Urinary bladder (tissue), 3 donors: ENCODE measurements at regions not wholly inside any gene's neighbourhood (a gene's known extent, or its start where the extent isn't known, plus 50 kb on each side); places are given as distances from the start of the nearest gene placed in this dataset.
"Not testable (repeated sequence)": the region's sequence is repeated elsewhere in the genome, so short reads cannot be mapped to it uniquely, and the experiment has no call there.

Experiments used
- DNase-seq: peaks from one replicate; pipeline ENCODE4 v3.0.0-alpha.2; 2015; ENCODE audit errors: extremely low spot score
- H3K27ac ChIP-seq: one replicate; pipeline ENCODE4 v1.5.1; 2013; ENCODE audit warnings: low read depth, mild to moderate bottlenecking, moderate library complexity
- H3K36me3 ChIP-seq: one replicate; pipeline ENCODE4 v1.6.1; 2013; ENCODE audit warnings: mild to moderate bottlenecking, moderate library complexity; ENCODE audit not compliant: insufficient read depth
- H3K4me1 ChIP-seq: one replicate; pipeline ENCODE4 v1.6.1; 2013; ENCODE audit warnings: mild to moderate bottlenecking, moderate library complexity; ENCODE audit not compliant: insufficient read depth
- H3K4me3 ChIP-seq: one replicate; pipeline ENCODE4 v1.5.1; 2013; ENCODE audit warnings: low read depth, low read length
- WGBS: extraction: QIAGEN DNeasy Blood & Tissue Kit; methylation state at CpG from one replicate; pipeline ENCODE4 v1.1.7; 2013; 5-methylcytosine and 5-hydroxymethylcytosine counted together
- donor health status: healthy with polysubstance abuse.
- donor health status: healthy.

DNA sequence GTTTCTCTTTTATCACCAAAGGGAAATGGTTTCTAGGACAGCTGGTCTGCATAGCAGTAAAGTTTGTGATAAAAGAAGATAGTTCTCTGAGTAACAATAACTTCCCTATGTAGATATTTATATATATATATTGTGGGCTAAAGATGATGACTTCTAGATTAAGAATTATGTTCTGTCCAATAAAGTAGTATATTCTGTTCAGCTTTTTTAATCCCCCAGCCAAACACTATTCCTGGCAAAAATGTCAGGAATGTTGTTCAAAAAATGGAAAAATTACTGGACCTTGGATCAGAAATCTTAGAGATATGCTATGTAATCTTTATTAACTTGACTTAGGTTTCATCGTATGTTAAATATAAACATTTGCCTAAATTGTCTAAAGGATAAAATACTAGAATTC, 136.3 kb upstream of the GNAI1 start:
- 24% methylated on average over 1 of the region's 1 CpG for WGBS
- Histone ChIP-seq H3K4me1 (no peaks in the 10 kb centered on the region), H3K36me3 (no peaks in the 10 kb centered on the region), H3K27ac (no peak overlapping the region), H3K4me3 (no peak overlapping the region)
- DNase-seq, result no peak

DNA sequence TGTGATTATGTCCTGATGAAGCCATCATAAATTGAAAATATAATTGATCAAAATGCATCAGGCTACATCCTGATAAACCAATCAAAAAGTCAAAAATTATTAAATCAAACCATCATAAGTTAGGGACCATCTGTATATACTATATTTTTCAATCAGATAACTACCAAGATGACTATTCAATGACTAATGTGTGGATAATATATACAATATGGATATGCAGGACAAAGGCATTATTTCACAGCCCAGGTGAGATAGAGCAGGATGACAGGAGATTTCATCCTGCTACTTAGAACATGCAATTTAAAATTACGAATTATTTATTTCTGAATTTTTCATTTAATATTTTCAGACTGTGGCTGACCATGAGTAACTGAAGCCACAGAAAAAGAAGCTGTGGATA, 137.3 kb upstream of the GNAI1 start:
- 88% methylated on average over 1 of the region's 1 CpG for WGBS
- Histone ChIP-seq H3K4me3 (no peak overlapping the region), H3K36me3 (no peaks in the 10 kb centered on the region)

DNA sequence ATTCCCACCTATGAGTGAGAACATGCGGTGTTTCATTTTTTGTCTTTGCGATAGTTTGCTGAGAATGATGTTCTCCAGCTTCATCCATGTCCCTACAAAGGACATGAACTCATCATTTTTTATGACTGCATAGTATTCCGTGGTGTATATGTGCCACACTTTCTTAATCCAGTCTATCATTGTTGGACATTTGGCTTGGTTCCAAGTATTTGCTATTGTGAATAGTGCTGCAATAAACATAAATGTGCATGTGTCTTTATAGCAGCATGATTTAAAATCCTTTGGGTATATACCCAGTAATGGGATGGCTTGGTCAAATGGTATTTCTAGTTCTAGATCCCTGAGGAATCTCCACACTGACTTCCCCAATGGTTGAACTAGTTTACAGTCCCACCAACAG, 138.9 kb upstream of the GNAI1 start:
- DNase-seq, H3K27ac ChIP-seq, H3K4me1 ChIP-seq, H3K4me3 ChIP-seq, H3K36me3 ChIP-seq: not testable (repeated sequence)
- WGBS, result 89% methylated on average over 3 of the region's 3 CpGs

More for the DNA sequence above, 137.3 kb upstream of the GNAI1 start:
- DNase-seq, result no peak
- Histone ChIP-seq H3K4me1 (no peaks in the 10 kb centered on the region), H3K27ac (no peak overlapping the region)

DNA sequence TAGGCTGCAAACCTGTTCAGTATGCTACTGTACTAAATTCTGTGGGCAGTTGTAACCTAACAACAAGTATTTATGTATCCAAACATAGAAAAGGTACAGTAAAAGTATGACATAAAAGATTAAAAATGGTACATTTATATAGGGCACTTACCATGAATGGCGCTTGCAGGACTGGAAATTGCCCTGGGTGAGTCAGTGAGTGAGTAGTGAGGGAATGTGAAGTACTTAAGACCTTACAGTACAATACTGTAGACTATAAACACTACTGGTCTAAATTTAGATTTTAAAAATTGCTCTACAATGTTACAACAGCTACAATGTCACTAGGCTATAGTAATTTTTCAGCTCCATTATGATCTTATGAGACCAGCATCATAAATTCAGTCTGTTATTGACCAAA, 146.0 kb upstream of the GNAI1 start:
- 90% methylated on average over 1 of the region's 1 CpG for WGBS
- Histone ChIP-seq H3K36me3 (no peaks in the 10 kb centered on the region), H3K4me3 (no peak overlapping the region), H3K4me1 (no peaks in the 10 kb centered on the region), H3K27ac (no peak overlapping the region)
- DNase-seq, result no peak

DNA sequence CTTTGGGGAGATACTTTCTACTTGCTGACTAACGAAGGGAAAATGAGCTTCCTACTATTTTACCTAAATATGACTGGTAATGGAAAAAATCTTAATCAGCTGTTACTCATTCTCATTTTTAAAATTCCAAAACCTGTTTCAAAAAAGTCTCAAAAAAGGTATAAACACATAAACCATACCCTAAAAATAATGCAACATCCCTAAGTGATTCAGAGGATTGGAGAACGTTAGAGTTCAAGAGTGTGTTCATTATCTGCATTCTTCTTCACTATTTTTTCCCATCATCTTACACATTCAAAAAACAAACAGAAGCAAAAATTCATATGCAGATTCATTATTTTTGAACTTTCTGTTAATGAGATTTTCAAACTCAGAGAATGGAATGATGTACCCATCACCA, 150.4 kb upstream of the GNAI1 start:
- Histone ChIP-seq H3K4me3 (no peak overlapping the region), H3K4me1 (no peaks in the 10 kb centered on the region), H3K27ac (no peak overlapping the region), H3K36me3 (no peaks in the 10 kb centered on the region)
- WGBS, result 74% methylated on average over 2 of the region's 2 CpGs
- DNase-seq, result no peak

DNA sequence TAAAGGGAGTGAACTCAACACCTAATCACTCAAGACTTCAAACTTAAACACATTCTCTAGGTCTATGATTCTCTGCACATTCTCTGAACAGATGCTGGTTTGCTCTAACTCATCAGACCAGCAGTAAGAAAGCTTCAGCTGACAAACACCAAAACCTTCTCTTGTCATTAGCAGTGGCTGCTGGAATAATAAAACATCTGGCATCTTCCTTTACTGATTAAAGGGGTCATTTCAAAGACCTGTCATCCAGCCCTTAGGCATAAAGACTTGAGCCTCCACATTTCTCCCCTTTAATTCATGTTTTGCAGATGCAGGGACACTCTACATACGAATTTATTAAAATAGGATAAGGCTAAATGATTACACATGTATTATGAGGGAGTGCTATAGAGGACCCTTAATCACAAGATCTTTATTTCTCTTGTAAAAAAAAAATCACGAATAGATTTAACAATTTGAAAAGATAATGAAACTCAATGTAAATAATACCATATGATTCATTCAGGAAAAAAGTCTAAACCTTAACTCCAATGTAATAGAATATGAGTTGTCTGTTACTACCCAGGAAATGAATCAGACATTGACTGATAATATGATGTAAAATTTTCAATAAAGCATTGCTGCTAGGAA, 152.4 kb upstream of the GNAI1 start:
- DNase-seq, result no peak
- Histone ChIP-seq H3K36me3 (no peaks in the 10 kb centered on the region), H3K4me3 (no peak overlapping the region), H3K4me1 (no peaks in the 10 kb centered on the region), H3K27ac (no peak overlapping the region)
- 37% methylated on average over 2 of the region's 2 CpGs for WGBS

DNA sequence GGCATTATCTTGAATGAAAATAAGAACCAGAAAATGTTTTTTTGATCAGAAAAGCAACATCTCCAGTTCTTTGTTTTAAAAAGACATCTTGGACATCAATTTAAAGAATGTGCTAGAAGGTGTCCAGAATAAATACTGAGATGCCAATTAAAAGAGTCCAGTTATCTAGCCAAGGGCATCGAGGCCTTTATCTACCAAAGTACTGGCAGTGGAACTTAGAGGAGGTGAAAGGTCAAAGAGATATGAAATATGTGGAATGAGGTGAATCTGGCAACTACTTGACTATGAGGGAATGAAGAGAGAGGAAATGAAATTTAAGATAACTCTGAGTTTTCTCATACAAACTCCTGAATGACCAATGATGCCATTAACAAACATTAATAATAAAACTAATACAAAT, 154.3 kb upstream of the GNAI1 start:
- Histone ChIP-seq H3K4me3 (no peak overlapping the region), H3K36me3 (no peaks in the 10 kb centered on the region), H3K27ac (no peak overlapping the region), H3K4me1 (no peaks in the 10 kb centered on the region)
- 32% methylated on average over 1 of the region's 1 CpG for WGBS
- DNase-seq, result no peak

DNA sequence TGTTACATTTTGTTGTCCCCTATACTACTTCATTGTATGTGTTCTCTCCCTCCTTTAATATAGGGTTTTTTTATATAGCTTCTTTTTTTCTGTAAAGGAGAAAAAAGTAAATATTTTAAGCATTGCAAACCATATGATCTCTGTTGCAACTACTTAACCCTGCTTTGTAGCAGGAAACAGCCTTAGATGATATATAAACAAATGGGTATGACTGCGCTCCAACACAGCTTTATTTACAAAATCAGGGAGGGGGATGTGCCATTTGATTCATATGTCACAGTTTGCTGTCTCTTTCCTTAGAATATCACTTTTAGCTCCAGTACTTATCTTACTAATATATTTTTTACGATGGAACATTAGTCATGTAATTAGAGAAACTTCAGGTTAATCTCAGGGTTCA, 155.2 kb upstream of the GNAI1 start:
- Histone ChIP-seq H3K4me3 (no peak overlapping the region), H3K27ac (no peak overlapping the region), H3K36me3 (no peaks in the 10 kb centered on the region), H3K4me1 (no peaks in the 10 kb centered on the region)
- DNase-seq, result no peak
- WGBS, result 43% methylated on average over 2 of the region's 2 CpGs

DNA sequence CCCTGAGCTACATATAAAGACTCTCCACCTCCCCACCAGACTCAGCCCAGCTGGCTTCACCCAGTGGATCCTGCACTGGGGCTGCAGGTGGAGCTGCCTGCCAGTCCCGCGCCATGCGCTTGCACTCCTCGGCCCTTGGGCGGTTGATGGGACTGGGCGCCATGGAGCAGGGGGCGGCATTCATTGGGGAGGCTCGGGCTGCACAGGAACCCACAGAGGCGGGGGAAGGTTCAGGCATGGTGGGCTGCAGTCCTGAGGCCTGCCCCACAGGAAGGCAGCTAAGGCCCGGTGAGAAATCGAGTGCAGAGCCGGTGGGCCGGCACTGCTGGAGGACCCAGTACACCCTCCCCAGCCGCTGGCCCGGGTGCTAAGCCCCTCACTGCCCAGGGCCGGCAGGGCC, 157.2 kb upstream of the GNAI1 start:
- WGBS, result 91% methylated on average over 16 of the region's 16 CpGs
- Histone ChIP-seq H3K36me3 (no peaks in the 10 kb centered on the region), H3K4me3 (no peak overlapping the region), H3K27ac (no peak overlapping the region), H3K4me1 (no peaks in the 10 kb centered on the region)
- no peak for DNase-seq

DNA sequence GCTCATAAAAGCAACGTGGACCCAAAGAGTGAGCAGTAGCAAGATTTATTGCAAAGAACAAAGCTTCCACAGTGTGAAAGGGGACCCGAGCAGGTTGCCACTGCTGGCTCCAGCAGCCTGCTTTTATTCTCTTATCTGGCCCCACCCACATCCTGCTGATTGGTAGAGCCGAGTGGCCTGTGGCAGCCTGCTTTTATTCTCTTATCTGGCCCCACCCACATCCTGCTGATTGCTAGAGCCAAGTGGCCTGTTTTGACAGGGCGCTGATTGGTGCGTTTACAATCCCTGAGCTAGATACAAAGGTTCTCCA, 158.0 kb upstream of the GNAI1 start:
- not testable (repeated sequence) for H3K4me3 ChIP-seq, H3K4me1 ChIP-seq
- 79% methylated on average over 5 of the region's 5 CpGs for WGBS

DNA sequence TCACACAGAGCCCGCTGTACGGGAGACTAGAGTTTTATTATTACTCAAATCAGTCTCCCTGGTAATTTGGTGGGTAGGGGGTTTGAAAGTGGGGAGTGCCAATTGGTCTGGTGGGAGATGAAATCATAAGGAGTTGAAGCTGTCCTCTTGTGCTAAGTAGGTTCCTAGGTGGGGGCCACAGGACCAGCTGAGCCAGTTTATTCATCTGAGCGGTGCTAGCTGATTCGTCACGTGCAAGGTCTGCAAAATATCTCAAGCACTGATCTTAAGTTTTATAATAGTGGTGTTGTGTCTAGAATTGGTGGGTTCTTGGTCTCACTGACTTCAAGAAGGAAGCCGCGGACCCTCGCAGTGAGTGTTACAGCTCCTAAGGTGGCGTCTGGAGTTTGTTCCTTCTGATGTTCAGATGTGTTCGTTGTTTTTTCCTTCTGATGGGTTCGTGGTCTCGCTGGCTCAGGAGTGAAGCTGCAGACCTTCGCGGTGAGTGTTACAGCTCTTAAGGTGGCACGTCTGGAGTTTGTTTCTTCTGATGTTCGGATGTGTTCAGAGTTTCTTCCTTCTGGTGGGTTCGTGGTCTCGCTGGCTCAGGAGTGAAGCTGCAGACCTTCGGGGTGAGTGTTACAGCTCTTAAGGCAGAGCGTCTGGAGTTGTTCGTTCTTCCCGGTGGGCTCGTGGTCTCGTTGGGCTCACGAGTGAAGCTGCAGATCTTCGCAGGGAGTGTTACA, 158.5 kb upstream of the GNAI1 start:
- not testable (repeated sequence) for H3K27ac ChIP-seq, H3K4me1 ChIP-seq, DNase-seq, H3K4me3 ChIP-seq, H3K36me3 ChIP-seq
- WGBS, result 95% methylated on average over 26 of the region's 26 CpGs

More for the DNA sequence above, 158.0 kb upstream of the GNAI1 start:
- not testable (repeated sequence) for DNase-seq, H3K27ac ChIP-seq, H3K36me3 ChIP-seq

DNA sequence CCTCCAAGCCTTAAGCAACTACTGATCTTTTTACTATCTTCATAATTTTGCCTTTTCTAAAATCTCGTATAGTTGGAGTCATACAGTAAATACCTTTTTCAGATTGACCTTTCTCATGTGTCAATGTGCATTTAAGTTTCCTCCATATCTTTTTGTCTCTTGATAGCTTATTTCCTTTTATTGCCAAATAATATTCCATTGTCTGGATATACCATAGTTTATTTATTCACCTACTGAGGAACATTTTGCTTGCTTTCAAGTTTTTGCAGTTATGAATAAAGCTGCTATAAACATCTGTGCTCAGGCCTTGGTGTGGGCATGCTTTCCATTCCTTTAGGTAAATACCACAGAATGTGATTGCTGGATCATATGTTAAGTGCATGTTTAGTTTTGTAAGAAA, 161.2 kb upstream of the GNAI1 start:
- H3K4me3 ChIP-seq, result no peak overlapping the region
- WGBS, result 81% methylated on average over 1 of the region's 1 CpG

DNA sequence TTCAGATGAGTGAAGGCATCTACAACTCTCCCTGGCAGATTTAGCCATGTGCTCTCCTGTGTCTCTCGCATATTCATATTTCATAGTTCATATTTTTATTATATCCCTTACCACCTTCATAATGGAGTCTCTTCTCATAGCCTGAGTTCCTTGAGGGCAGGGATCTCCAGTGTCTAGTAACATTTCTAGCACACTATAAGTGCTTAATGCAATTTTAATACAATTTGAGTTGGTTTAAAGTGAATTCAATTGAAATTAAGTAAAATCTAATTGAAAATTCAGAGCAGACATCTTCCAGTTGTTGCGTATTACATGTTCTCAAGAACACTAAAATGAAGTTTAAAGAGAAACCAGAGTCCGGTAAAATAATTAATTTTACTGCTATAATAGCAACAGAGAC, 163.6 kb upstream of the GNAI1 start:
- Histone ChIP-seq H3K36me3 (no peaks in the 10 kb centered on the region), H3K27ac (no peak overlapping the region), H3K4me3 (no peak overlapping the region), H3K4me1 (no peaks in the 10 kb centered on the region)
- DNase-seq, result no peak
- 96% methylated on average over 3 of the region's 3 CpGs for WGBS

More for the DNA sequence above, 161.2 kb upstream of the GNAI1 start:
- no peaks in the 10 kb centered on the region for H3K36me3 ChIP-seq
- no peak overlapping the region for H3K27ac ChIP-seq
- H3K4me1 ChIP-seq, result no peaks in the 10 kb centered on the region
- no peak for DNase-seq

DNA sequence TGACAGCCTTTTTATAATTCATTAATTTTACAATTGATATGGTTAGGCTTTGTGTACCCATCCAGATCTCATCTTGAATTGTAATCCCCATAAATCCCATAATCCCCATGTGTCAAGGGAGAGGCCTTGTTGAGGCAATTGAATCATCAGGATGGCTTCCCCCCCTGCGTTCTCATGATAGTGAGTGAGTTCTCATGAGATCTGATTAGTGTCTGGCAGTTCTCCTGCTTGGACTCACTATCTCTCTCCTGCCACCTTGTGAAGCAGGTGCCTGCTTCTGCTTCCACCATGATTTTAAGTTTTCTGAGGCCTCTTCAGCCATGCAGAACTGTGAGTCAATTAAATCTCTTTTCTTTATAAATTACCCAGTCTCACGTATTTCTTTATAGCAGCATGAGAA, 165.7 kb upstream of the GNAI1 start:
- DNase-seq, result no peak
- 86% methylated on average over 2 of the region's 2 CpGs for WGBS
- H3K36me3 ChIP-seq, result no peaks in the 10 kb centered on the region
- H3K27ac ChIP-seq, result no peak overlapping the region
- H3K4me3 ChIP-seq, result no peak overlapping the region
- no peaks in the 10 kb centered on the region for H3K4me1 ChIP-seq
